ENCODE measurements at regions not wholly inside any gene's neighbourhood (a gene's known extent, or its start where the extent isn't known, plus 50 kb on each side); places are given as distances from the start of the nearest gene placed in this dataset.

GRCh38 chr4:32778025-32778424, 2057.9 kb downstream of the PCDH7 start:
- no peaks in the 10 kb centered on the region for H3K4me1 Mint-ChIP-seq (ENCODE audit: low read depth)
- no peak for TF ChIP-seq CTCF (IDR thresholded peaks at IDR 0.05)
- no peak overlapping the region for H3K4me3 Mint-ChIP-seq
- no peak for DNase-seq
- H3K9me3 Mint-ChIP-seq = peaks cover 36% of the 10 kb centered on the region
- H3K27me3 Mint-ChIP-seq (ENCODE audit: insufficient read depth) = no peaks in the 10 kb centered on the region
- H3K27ac Mint-ChIP-seq = no peak overlapping the region
- H3K36me3 Mint-ChIP-seq (ENCODE audit: low read depth) = no peaks in the 10 kb centered on the region

- Mint-ChIP-seq H3K36me3 (ENCODE audit: low read depth) (no peaks in the 10 kb centered on the region), H3K9me3 (peaks cover 36% of the 10 kb centered on the region), H3K27ac (no peak overlapping the region), H3K4me3 (no peak overlapping the region), H3K4me1 (ENCODE audit: low read depth) (no peaks in the 10 kb centered on the region), H3K27me3 (ENCODE audit: insufficient read depth) (no peaks in the 10 kb centered on the region)
- TF ChIP-seq CTCF (IDR thresholded peaks at IDR 0.05) = no peak
- DNase-seq = no peak
These were observed 2058.8 kb downstream of the PCDH7 start for GRCh38 chr4:32778938-32779337.

- H3K27ac Mint-ChIP-seq = no peak overlapping the region
- H3K36me3 Mint-ChIP-seq (ENCODE audit: low read depth) = no peaks in the 10 kb centered on the region
- H3K9me3 Mint-ChIP-seq = peaks cover 33% of the 10 kb centered on the region
- H3K4me3 Mint-ChIP-seq = no peak overlapping the region
- no peaks in the 10 kb centered on the region for H3K27me3 Mint-ChIP-seq (ENCODE audit: insufficient read depth)
- no peak for DNase-seq
- TF ChIP-seq CTCF (IDR thresholded peaks at IDR 0.05) = no peak
- no peaks in the 10 kb centered on the region for H3K4me1 Mint-ChIP-seq (ENCODE audit: low read depth)
These were observed 2068.9 kb downstream of the PCDH7 start for GRCh38 chr4:32789026-32789608.

- TF ChIP-seq CTCF (IDR thresholded peaks at IDR 0.05) = no peak
- H3K4me3 Mint-ChIP-seq = no peak overlapping the region
- H3K36me3 Mint-ChIP-seq (ENCODE audit: low read depth) = no peaks in the 10 kb centered on the region
- no peak overlapping the region for H3K27ac Mint-ChIP-seq
- H3K27me3 Mint-ChIP-seq (ENCODE audit: insufficient read depth) = no peaks in the 10 kb centered on the region
- H3K4me1 Mint-ChIP-seq (ENCODE audit: low read depth) = no peaks in the 10 kb centered on the region
- H3K9me3 Mint-ChIP-seq = peaks cover 29% of the 10 kb centered on the region
- DNase-seq = no peak
These were observed 2070.6 kb downstream of the PCDH7 start for GRCh38 chr4:32790803-32791202.

- no peak overlapping the region for H3K4me3 Mint-ChIP-seq
- peaks cover 26% of the 10 kb centered on the region for H3K9me3 Mint-ChIP-seq
- DNase-seq = no peak
- no peak for TF ChIP-seq CTCF (IDR thresholded peaks at IDR 0.05)
- no peaks in the 10 kb centered on the region for H3K4me1 Mint-ChIP-seq (ENCODE audit: low read depth)
- H3K27ac Mint-ChIP-seq = no peak overlapping the region
- no peaks in the 10 kb centered on the region for H3K36me3 Mint-ChIP-seq (ENCODE audit: low read depth)
- no peaks in the 10 kb centered on the region; the same call in 1 of the 2 replicates for H3K27me3 Mint-ChIP-seq (ENCODE audit: insufficient read depth)
These were observed 2078.4 kb downstream of the PCDH7 start for GRCh38 chr4:32798471-32799159.

Data from HFFc6 (cell line).